SK-N-MC (cell line): ENCODE measurements at regions not wholly inside any gene's neighbourhood (a gene's known extent, or its start where the extent isn't known, plus 50 kb on each side); places are given as distances from the start of the nearest gene placed in this dataset.

ENCODE experiments used
- EZH2 ChIP-seq: fragments of 200-600 bp; sonication (generic); IDR thresholded peaks from one replicate; pipeline ENCODE4 v1.6.1; 2017; ENCODE audit warnings: antibody characterized with exemption
- FOXP2 ChIP-seq: optimal IDR thresholded peaks from 2 replicates; pipeline ENCODE3; 2011; ENCODE audit warnings: mild to moderate bottlenecking, moderate library complexity; ENCODE audit not compliant: insufficient read depth; ENCODE audit errors: extremely low read length, control extremely low read depth
- POLR2AphosphoS5 ChIP-seq: IDR thresholded peaks from 2 replicates; pipeline ENCODE4 v1.6.1; 2012; ENCODE audit warnings: mild to moderate bottlenecking, low read depth, low read length, borderline replicate concordance

- TF ChIP-seq POLR2AphosphoS5 = no peak
- TF ChIP-seq FOXP2 = no peak
- no peak for TF ChIP-seq EZH2
These were observed 58.0 kb upstream of the SPATA31C2 start for GRCh38 chr9:88196142-88196790.
